Left ventricle myocardium inferior (tissue), 1 donor: ENCODE measurements at regions not wholly inside any gene's neighbourhood (a gene's known extent, or its start where the extent isn't known, plus 50 kb on each side); places are given as distances from the start of the nearest gene placed in this dataset.
"Not testable (repeated sequence)": the region's sequence is repeated elsewhere in the genome, so short reads cannot be mapped to it uniquely, and the experiment has no call there.

Experiments
- DNase-seq: peaks from one replicate; pipeline ENCODE4 v3.0.0-alpha.2; 2020
- H3K27ac ChIP-seq: fragments of 200-600 bp; replicated peaks from 2 replicates; pipeline ENCODE4 v1.8.0; 2021
- H3K27me3 ChIP-seq: fragments of 200-600 bp; 2 replicates; pipeline ENCODE4 v1.8.0; 2021; ENCODE audit warnings: low read depth
- H3K36me3 ChIP-seq: fragments of 200-600 bp; 2 replicates; pipeline ENCODE4 v1.8.0; 2021
- H3K4me1 ChIP-seq: fragments of 200-600 bp; 2 replicates; pipeline ENCODE4 v1.8.0; 2021
- H3K4me3 ChIP-seq: fragments of 200-600 bp; 2 replicates; pipeline ENCODE4 v1.8.0; 2021; ENCODE audit warnings: mild to moderate bottlenecking, moderate library complexity
- H3K9me3 ChIP-seq: fragments of 200-600 bp; replicated peaks from 2 replicates; pipeline ENCODE4 v1.8.0; 2021
- CTCF ChIP-seq: fragments of 200-600 bp; IDR thresholded peaks from 2 replicates; pipeline ENCODE4 v1.8.0; 2021; ENCODE audit warnings: antibody characterized with exemption, mild to moderate bottlenecking, borderline replicate concordance
- intact Hi-C: fragments of 100-400 bp; cut with micrococcal nuclease; formaldehyde crosslinking; loops from one replicate; pipeline ENCODE4 v1.11.0; 2022
- donor health status: DM: no; HTN: yes; CAD: no; lungs with severe emphysema.

GRCh38 chr4:138347561-138347960 lies 105.4 kb upstream of the SLC7A11 start:
- Histone ChIP-seq H3K27ac (no peak overlapping the region), H3K36me3 (no peaks in the 10 kb centered on the region), H3K9me3 (peaks cover 8% of the 10 kb centered on the region), H3K27me3 (no peaks in the 10 kb centered on the region), H3K4me3 (no peak overlapping the region), H3K4me1 (no peaks in the 10 kb centered on the region)
- intact Hi-C loops: no loop called here
- TF ChIP-seq CTCF: no peak
- no peak for DNase-seq

- Histone ChIP-seq H3K27me3 (no peaks in the 10 kb centered on the region), H3K9me3 (no peaks in the 10 kb centered on the region), H3K4me3 (no peak overlapping the region), H3K4me1 (no peaks in the 10 kb centered on the region), H3K36me3 (no peaks in the 10 kb centered on the region), H3K27ac (no peak overlapping the region)
- DNase-seq: no peak
- TF ChIP-seq CTCF: no peak
- intact Hi-C loops: no loop called here
Observed at GRCh38 chr4:138344851-138345250, 102.7 kb upstream of the SLC7A11 start.

- no peak overlapping the region for H3K4me3 ChIP-seq
- DNase-seq: no peak
- no peaks in the 10 kb centered on the region for H3K4me1 ChIP-seq
- H3K27ac ChIP-seq: no peak overlapping the region
- intact Hi-C loops: no loop called here
- no peaks in the 10 kb centered on the region for H3K36me3 ChIP-seq
- no peaks in the 10 kb centered on the region for H3K9me3 ChIP-seq
- no peak for TF ChIP-seq CTCF
- no peaks in the 10 kb centered on the region for H3K27me3 ChIP-seq
Observed at GRCh38 chr4:138344054-138344453, 101.9 kb upstream of the SLC7A11 start.

- Histone ChIP-seq H3K4me1 (no peaks in the 10 kb centered on the region), H3K27ac (no peak overlapping the region), H3K9me3 (no peaks in the 10 kb centered on the region), H3K27me3 (no peaks in the 10 kb centered on the region), H3K4me3 (no peak overlapping the region), H3K36me3 (no peaks in the 10 kb centered on the region)
- DNase-seq: no peak
- TF ChIP-seq CTCF: no peak
- intact Hi-C loops: no loop called here
Observed at GRCh38 chr4:138341739-138342415, 99.7 kb upstream of the SLC7A11 start.

GRCh38 chr4:138338840-138339239 lies 96.7 kb upstream of the SLC7A11 start:
- no peaks in the 10 kb centered on the region for H3K4me1 ChIP-seq
- H3K4me3 ChIP-seq: no peak overlapping the region
- intact Hi-C loops: no loop called here
- no peak for DNase-seq
- H3K36me3 ChIP-seq: no peaks in the 10 kb centered on the region
- TF ChIP-seq CTCF: no peak
- H3K9me3 ChIP-seq: no peaks in the 10 kb centered on the region
- no peaks in the 10 kb centered on the region for H3K27me3 ChIP-seq
- H3K27ac ChIP-seq: no peak overlapping the region

GRCh38 chr4:138338222-138338621 lies 96.1 kb upstream of the SLC7A11 start:
- H3K4me3 ChIP-seq, intact Hi-C loops, H3K36me3 ChIP-seq, H3K4me1 ChIP-seq, H3K9me3 ChIP-seq, DNase-seq, H3K27me3 ChIP-seq, H3K27ac ChIP-seq: not testable (repeated sequence)
